ENCODE measurements at regions not wholly inside any gene's neighbourhood (a gene's known extent, or its start where the extent isn't known, plus 50 kb on each side); places are given as distances from the start of the nearest gene placed in this dataset.

DNA sequence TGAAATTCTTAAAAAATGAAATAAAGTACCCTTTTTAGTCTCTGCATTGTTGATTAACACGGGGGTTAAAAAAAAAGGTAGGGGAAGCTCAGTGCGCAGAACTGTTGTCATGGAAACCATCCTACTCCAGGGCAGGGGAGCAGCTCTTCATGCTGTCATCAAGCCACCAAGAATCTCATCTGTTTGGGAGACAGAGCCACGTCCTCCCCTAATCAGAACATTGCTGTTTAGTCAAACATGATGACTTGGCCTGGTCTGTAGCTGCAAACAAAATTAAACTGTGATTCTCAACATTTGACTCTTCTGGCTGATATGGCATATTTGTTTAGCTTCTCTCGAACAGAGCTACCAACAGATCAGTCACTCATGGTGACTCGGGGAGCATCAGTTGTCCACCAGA lies 254.4 kb upstream of the KLF14 start:
- no TSS peak for BruUV-seq (replicated peaks)
- no peaks in the 10 kb centered on the region for H3K27me3 ChIP-seq (replicated peaks; ENCODE audit: control insufficient read depth, insufficient read depth, low read length)
- Mint-ChIP-seq H3K9me3 (ENCODE audit: unreplicated experiment) (no peaks in the 10 kb centered on the region), H3K4me3 (ENCODE audit: unreplicated experiment) (no peak overlapping the region), H3K4me1 (ENCODE audit: low read depth, unreplicated experiment) (peaks cover 32% of the 10 kb centered on the region), H3K36me3 (ENCODE audit: insufficient read depth, unreplicated experiment) (no peaks in the 10 kb centered on the region), H3K27me3 (ENCODE audit: insufficient read depth, unreplicated experiment) (no peaks in the 10 kb centered on the region), H3K27ac (ENCODE audit: unreplicated experiment) (peak overlapping the region; percentile 54)
- H3K4me1 ChIP-seq, result peaks cover 30% of the 10 kb centered on the region
- H3K4me3 ChIP-seq (ENCODE audit: low read depth, low read length), result no peak overlapping the region
- ChIA-PET POLR2A (interaction anchor here (0.7 kb wide), 1 partner anchor 9 kb away, joined by 3 read pairs; no protein-coding TSS in a partner anchor), CTCF (interaction anchor here (0.8 kb wide), 1 partner anchor 91 kb away, joined by 6 read pairs; no protein-coding TSS in a partner anchor)
- no peak for DNase-seq
- TF ChIP-seq, protein P1, sequence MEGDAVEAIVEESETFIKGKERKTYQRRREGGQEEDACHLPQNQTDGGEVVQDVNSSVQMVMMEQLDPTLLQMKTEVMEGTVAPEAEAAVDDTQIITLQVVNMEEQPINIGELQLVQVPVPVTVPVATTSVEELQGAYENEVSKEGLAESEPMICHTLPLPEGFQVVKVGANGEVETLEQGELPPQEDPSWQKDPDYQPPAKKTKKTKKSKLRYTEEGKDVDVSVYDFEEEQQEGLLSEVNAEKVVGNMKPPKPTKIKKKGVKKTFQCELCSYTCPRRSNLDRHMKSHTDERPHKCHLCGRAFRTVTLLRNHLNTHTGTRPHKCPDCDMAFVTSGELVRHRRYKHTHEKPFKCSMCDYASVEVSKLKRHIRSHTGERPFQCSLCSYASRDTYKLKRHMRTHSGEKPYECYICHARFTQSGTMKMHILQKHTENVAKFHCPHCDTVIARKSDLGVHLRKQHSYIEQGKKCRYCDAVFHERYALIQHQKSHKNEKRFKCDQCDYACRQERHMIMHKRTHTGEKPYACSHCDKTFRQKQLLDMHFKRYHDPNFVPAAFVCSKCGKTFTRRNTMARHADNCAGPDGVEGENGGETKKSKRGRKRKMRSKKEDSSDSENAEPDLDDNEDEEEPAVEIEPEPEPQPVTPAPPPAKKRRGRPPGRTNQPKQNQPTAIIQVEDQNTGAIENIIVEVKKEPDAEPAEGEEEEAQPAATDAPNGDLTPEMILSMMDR (IDR thresholded peaks at IDR 0.05; ENCODE audit: insufficient read depth in 1 of 2, low read depth in 1 of 2, low read length in 1 of 2, severe bottlenecking in 1 of 2, unreplicated experiment in 1 of 2), result no peak
- H3K9me3 ChIP-seq, result no peaks in the 10 kb centered on the region
- intact Hi-C loops (cut with micrococcal nuclease; ENCODE audit: unreplicated experiment), result no loop called here
- no peaks in the 10 kb centered on the region for H3K36me3 ChIP-seq (ENCODE audit: control insufficient read depth, insufficient read depth, low read length)

DNA sequence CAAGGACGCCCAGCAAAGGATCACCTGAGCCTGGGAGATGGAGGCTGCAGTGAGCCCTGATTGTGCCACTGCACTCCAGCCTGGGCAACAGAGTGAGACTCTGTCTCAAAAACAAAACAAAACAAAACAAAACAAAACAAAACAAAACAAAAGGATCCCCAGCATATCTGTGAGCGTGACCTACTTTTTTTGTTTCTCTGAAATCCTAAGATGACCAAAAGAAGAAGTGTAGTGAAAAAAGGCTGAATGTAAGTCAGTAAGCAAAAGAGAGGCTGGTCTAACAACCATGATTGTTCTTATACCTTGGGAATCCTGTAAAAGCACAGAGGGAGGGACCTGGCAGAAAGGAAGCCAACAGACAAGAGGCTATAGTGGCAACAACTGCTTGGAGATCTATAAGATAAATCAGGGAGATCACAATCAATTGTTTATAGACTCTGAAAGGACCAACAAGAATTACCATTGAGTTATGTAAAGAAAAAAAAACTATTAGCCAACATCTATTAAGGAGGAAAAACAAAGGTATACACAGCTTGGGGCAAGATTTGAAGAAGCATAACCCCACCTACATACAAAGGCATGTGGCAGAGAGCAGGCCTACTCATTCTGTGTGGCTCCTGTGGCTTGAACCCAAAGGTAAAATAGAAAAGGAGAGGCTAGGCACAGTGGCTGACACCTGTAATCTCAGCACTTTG lies 255.2 kb upstream of the KLF14 start:
- DNase-seq, result no peak
- POLR2A ChIA-PET, result no interaction called here
- Histone ChIP-seq H3K9me3 (no peaks in the 10 kb centered on the region), H3K4me3 (ENCODE audit: low read depth, low read length) (no peak overlapping the region), H3K4me1 (peaks cover 35% of the 10 kb centered on the region), H3K36me3 (ENCODE audit: control insufficient read depth, insufficient read depth, low read length) (no peaks in the 10 kb centered on the region), H3K27me3 (replicated peaks; ENCODE audit: control insufficient read depth, insufficient read depth, low read length) (no peaks in the 10 kb centered on the region)
- TF ChIP-seq, protein P1 (IDR thresholded peaks at IDR 0.05; ENCODE audit: insufficient read depth in 1 of 2, low read depth in 1 of 2, low read length in 1 of 2, severe bottlenecking in 1 of 2, unreplicated experiment in 1 of 2), result no peak
- Mint-ChIP-seq H3K27ac (ENCODE audit: unreplicated experiment) (no peak overlapping the region), H3K9me3 (ENCODE audit: unreplicated experiment) (no peaks in the 10 kb centered on the region), H3K4me3 (ENCODE audit: unreplicated experiment) (no peak overlapping the region), H3K27me3 (ENCODE audit: insufficient read depth, unreplicated experiment) (no peaks in the 10 kb centered on the region), H3K4me1 (ENCODE audit: low read depth, unreplicated experiment) (peaks cover 37% of the 10 kb centered on the region), H3K36me3 (ENCODE audit: insufficient read depth, unreplicated experiment) (no peaks in the 10 kb centered on the region)
- no TSS peak for BruUV-seq (replicated peaks)
- intact Hi-C loops (cut with micrococcal nuclease; ENCODE audit: unreplicated experiment), result no loop called here
- CTCF ChIA-PET, result interaction anchor here (0.8 kb wide), 1 partner anchor 92 kb away, joined by 6 read pairs; no protein-coding TSS in a partner anchor

DNA sequence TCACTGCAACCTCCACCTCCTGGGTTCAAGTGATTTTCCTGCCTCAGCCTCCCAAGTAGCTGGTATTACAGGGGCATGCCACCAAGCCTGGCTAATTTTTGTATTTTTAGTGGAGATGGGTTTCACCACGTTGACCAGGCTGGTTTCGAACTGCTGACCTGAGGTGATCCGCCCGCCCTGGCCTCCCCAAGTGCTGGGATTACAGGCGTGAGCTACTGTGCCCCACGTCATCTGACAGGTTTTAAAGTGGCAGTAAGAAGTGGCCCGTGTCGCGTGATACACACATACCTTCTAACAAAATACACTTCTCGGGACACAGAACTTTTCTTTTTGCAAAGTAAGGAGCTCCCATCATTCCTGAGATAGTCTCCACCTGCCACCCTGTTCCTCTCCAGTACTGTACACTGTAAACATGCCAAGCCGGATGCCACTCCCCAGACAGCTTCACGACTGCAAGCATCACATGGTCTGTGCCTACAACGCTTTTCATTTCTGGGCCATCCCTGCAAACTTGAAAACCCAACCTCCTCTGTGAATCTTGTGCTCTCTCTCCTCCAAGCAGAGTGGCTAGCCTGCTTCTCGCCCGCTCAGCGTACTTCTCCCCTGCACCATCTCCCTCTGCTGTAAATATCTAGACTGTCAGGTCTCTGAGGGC lies 256.3 kb upstream of the KLF14 start:
- H3K36me3 ChIP-seq (ENCODE audit: control insufficient read depth, insufficient read depth, low read length), result no peaks in the 10 kb centered on the region
- BruUV-seq (replicated peaks), result no TSS peak
- Mint-ChIP-seq H3K9me3 (ENCODE audit: unreplicated experiment) (no peaks in the 10 kb centered on the region), H3K27ac (ENCODE audit: unreplicated experiment) (no peak overlapping the region), H3K4me1 (ENCODE audit: low read depth, unreplicated experiment) (peaks cover 48% of the 10 kb centered on the region), H3K4me3 (ENCODE audit: unreplicated experiment) (no peak overlapping the region), H3K36me3 (ENCODE audit: insufficient read depth, unreplicated experiment) (no peaks in the 10 kb centered on the region), H3K27me3 (ENCODE audit: insufficient read depth, unreplicated experiment) (no peaks in the 10 kb centered on the region)
- ChIA-PET CTCF (no interaction called here), POLR2A (no interaction called here)
- H3K4me1 ChIP-seq, result peaks cover 45% of the 10 kb centered on the region
- H3K4me3 ChIP-seq (ENCODE audit: low read depth, low read length), result no peak overlapping the region
- no peak for DNase-seq
- H3K9me3 ChIP-seq, result no peaks in the 10 kb centered on the region
- no peaks in the 10 kb centered on the region for H3K27me3 ChIP-seq (replicated peaks; ENCODE audit: control insufficient read depth, insufficient read depth, low read length)
- TF ChIP-seq, protein P1 (IDR thresholded peaks at IDR 0.05; ENCODE audit: insufficient read depth in 1 of 2, low read depth in 1 of 2, low read length in 1 of 2, severe bottlenecking in 1 of 2, unreplicated experiment in 1 of 2), result no peak
- intact Hi-C loops (cut with micrococcal nuclease; ENCODE audit: unreplicated experiment), result no loop called here
